Stimulated activated CD4-positive, alpha-beta T cell treated with anti-CD3 and anti-CD28 coated beads, Interleukin-1b, Interleukin-23, amount 100 ng/mL, for 1 hour (primary cell): ENCODE measurements at regions not wholly inside any gene's neighbourhood (a gene's known extent, or its start where the extent isn't known, plus 50 kb on each side); places are given as distances from the start of the nearest gene placed in this dataset.
"Not testable (repeated sequence)": the region's sequence is repeated elsewhere in the genome, so short reads cannot be mapped to it uniquely, and the experiment has no call there.

ENCODE experiments used
- DNase-seq, 2 donors: peaks; one replicate each; pipeline ENCODE4 v3.0.0-alpha.2; 2020; ENCODE audit warnings: low read depth in 2 of 2

DNA sequence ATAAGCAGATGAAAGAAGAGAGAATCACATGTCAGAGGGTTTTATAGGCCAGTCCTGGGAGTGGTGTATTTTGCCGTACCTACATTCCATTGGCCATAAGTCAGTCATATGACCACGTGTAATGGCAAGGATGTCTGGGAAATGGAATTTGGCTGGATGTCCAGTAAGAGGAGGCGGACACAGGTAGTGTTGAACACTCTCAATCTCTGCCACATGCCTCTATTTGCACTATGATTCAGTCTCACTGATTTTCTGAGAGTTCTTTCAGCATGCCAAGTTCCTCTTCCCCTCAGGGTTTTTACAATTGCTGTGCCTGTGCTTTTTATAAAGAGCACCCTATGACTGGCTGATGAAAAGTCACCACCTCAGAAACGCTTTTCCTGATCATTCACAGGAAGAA is 164.2 kb upstream of the GPR101 start:
- no peak for DNase-seq

DNA sequence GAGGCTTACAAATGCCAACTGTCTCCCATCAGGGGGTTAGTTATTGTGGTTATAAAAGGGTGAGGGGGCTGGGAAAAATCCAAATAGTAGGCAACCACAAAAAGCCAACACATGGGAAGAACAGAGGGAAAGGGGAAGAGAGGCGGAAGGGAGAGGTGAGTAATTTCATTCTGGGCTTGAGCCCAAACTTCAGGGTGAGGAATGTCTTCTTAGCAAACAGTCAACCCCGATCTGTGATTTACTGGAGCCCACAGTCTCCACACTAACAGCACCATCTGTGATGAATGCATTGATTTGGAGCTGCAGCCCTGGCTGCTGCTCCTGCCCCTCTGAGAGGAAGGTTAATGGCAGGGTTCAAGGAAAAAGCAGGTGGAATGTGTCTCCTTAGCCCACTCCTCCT is 162.2 kb upstream of the GPR101 start:
- no peak for DNase-seq

DNA sequence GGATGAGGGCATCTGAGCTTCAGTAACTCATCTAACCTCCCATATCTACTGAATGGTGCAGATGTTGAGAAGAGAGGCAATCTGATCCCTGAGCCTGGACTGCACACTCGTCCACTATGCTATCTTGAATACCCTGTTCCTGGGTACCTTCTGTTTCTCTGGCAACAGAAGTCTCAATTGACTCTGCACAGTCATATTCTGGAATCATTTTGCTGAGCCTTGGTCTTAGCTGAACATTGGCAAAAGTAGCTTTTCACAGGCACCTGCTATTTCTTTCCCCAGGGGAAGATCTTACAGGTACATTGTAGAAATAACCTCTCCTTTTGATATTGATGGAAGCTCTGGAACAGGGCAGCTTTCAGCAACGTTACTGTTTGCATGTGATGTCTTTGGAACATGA is 161.5 kb upstream of the GPR101 start:
- no peak for DNase-seq

DNA sequence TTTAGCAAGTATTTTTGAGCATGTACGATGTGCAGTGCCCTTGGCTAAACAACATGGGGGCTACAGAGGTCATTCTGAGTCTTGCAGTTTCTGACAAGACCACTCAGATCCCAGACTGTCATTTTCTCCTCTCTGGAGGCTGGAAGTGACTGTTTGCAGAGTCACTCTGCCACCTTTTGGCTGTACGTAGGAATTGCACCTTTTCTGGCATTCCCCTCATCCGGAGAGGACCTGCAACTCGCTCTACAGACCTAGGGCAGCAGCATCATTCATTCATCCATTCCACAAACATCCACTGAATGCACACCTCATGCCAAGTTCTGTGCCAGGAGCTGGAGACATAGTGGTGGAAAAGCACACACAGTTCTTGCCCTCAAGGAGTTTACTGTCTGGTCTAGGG is 160.4 kb upstream of the GPR101 start:
- peak in 1 of 2 donors; percentile 0 for DNase-seq

GRCh38 chrX:137187540-137187939 is 153.7 kb upstream of the GPR101 start:
- no peak for DNase-seq

DNA sequence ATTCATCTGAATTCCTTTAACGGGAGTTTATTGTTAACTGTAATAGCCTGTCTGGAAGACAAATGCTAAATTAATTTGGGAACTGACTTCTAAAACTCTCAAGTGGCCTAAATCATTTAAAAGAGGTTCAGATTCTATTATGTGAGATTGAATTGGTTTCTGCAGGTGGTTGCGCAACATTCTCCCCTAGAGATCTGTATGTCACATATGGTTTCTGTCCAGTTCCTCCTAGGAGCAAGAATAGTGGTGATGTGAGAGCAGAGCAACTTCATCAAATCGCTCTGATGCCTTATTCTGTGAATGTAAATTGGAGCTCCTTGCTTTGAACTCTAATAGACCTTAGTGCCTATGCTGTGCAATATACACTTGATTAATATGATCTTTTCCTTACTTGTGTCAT is 144.6 kb upstream of the GPR101 start:
- DNase-seq: no peak

DNA sequence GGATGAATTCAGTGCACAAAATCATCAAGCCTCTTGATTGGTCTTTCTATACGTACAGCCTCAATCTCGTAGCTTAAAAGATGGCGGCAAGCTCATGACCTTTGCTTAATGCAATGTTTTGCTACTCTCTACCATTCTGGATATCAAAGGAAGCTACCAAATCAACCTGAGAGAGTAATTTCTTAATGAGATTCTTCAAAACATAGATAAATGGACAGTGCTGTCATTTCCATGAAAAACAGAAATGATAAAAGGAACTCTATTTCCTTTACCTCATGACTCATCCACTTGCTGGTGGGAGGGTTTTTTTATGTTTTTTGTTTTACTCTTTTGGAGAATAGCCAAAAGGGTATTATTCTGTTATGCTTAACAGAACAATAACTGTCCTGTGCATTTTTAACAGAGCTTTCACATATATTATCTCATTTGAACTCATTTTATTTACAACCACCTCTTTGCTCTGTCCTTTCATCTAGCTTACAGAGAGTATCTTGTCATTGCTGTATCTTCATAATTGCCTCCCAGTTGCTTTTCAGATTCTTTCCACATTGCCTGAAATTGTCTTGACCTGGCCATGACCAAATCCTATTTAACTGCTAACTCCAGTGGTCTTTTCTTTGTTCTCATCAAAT is 138.6 kb upstream of the GPR101 start:
- DNase-seq: no peak

DNA sequence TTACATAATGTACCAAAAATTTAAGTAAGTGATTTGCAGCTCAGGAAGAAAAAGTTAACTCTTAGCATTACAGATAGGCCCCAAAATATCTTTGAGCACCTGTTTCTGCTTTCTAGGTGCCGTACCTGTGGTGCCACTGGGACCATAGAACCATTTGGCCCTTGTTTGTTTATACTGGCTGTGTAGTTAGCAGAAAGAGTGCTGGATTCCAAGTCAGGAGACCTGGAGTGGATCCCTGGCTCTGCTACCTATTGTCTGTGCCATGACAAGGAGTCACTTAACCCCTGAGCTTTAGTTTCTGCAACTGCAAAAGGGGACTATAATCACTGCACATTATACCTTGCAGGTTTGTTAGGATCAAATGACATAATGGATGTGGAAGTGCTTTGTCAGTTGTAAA is 137.8 kb upstream of the GPR101 start:
- DNase-seq: no peak

DNA sequence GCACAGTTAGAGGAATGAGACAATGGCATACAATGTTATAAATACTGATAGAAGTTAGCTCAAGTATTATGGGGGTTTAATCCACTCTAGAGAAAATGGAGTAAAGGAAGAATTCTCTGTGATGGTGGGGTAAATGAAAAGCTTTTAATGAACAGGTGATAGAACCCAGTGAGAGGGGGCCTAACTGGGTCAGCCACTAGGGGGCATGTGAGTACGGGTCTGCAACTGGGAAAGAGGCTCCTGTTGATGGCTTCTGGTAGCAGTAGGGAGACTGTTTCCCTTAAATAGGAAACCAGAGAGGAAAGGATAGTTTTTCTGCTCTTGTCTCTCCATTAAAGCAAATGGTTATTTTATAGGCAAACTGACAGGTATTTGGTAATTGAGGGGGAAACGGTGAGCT is 132.8 kb upstream of the GPR101 start:
- no peak for DNase-seq

GRCh38 chrX:137164329-137164728 is 130.5 kb upstream of the GPR101 start:
- no peak for DNase-seq

DNA sequence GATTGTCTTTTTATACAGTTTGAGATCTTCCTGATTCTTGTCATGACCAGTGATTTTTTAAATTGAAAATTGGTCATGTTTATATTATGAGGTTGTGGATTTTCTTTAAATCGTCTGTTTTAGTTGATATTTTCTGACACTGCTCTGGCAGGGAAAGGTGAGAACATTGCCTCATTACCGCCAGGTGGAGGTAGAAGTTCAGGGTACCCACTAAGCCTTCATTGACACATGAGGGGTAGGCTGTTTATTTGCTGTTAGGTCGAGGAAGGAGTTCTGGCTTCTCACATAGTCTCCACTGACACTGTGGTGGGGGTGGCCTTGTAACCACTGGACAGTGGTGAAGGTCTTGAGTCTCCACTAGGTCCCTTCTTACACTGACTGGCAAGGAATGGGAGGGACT is 117.6 kb upstream of the GPR101 start:
- DNase-seq: no peak

- no peak for DNase-seq
Observed at GRCh38 chrX:137143864-137144263, 110.1 kb upstream of the GPR101 start.

- not testable (repeated sequence) for DNase-seq
Observed at GRCh38 chrX:137122651-137123050, 88.9 kb upstream of the GPR101 start.

DNA sequence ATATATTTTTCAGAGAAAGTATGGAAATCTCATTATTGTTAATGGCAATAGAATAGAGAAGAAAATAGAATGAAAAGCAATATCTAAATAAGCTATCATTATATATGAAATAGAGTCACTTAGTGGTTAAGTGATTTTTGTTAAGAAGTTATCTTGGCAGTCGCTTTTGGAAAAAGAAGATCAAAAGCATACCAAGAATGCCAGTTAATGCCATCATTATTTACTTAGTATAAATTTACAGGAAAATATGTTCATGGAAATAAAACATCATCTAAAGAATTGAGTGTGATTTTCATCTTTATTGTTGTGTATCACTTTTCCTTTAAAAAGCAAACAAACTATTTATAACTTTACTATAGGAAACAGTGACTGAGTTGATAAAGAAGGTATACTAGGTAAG is 85.3 kb upstream of the GPR101 start:
- DNase-seq: no peak

DNA sequence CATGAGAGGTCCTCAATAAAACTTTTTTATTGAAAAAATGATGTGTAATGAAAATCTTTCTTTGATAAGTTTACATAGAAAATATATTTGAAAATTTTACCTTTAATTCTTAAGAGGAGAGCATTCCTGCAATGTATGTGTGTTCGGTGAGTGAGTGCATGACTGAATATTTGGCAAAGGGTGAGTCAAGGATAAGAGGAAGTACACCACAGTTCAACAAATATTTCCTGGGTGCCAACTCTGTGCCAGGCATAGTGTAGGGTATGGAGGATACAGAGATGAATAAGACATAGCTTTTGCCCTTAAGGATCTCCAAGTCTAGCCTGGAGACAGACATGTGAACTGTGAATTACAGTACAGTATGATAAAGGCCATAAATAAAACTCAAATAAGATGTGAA is 84.7 kb upstream of the GPR101 start:
- no peak for DNase-seq

DNA sequence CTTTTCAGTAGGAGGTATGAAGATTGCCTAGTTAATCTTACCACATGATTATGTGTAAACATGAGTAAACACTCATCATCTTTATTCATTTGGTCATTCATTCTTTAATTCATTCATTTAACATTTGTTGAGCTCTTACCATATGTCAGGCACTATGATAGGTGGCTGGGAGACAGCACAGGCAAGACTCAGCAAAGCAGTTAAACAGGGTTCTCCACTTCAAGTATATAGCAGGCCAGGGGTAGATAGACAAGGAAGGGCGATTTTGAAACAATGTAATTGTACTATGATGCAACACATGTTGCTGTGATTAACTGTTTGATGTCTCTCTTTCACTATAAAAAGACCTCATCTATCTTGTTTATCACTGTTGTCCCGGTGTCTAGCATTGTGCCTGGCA is 84.3 kb upstream of the GPR101 start:
- DNase-seq: no peak

DNA sequence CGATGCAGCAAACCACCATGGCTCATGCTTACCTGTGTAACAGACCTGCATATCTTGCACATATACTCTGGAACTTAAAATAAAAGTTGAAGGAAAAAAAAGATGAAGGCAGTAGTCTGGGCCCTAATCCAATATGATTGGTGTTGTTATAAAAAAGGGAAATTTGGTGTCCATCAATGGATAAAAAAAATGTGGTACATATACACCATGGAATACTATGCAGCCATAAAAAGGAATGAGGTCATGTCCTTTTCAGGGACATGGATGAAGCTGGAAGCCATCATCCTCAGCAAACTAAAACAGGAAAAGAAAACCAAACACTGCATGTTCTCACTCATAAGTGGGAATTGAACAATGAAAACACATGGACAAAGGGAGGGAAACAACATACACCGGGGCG is 74.1 kb upstream of the GPR101 start:
- DNase-seq: not testable (repeated sequence)

DNA sequence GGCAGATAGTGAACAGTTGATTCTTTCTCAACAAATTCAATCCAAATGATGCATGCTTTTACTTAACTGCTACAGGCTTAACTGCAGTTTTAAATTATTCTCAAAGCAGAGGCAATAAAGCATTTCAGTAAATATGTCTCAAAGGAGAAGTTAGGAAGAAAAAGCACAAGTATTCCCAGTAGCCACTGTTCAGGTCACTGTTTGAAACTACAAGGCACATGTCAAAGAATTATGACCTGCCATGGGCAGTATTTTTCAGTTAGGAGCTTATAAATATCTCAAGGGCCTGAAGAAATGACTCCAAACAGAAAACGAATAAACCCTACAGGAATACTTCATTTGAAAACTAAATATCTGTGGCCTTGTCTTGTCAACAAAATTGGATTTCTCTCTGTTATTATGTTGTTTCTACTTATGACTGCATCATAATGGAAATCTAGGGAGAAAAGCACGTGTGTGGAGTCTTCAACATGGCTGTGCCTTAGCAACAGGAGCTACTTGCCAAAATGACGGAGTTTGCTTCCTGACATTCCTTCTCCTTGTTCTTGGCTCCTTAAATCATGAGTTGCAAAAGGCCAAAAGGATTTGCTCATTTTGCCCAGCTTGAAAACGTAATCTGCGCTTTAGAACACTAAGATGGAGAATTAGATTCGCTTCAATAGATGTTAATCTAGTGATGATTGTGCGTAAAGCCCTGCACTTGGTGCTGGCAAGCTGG is 67.6 kb upstream of the GPR101 start:
- no peak for DNase-seq
